ENCODE measurements at regions not wholly inside any gene's neighbourhood (a gene's known extent, or its start where the extent isn't known, plus 50 kb on each side); places are given as distances from the start of the nearest gene placed in this dataset.

DNA sequence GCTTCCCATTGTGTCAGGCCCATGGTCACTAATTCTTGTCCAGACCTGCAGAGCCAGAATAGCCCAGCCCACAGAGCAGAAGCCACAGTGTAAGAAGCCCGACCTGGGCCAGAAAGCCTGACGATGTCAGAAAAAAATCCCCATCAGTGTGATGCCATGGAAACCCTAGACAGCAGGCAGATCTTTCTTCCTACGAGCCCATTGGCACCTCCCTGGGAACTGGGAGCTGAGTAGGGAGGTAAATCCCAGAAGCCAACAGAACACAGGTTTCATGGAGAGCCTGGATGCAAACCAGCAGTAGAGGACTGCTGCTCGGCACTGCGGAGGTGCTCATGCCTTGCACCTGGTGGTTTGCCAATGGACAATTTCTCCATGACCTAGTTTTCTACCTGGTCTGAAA lies 82.2 kb upstream of the SLC22A16 start:
- DNase-seq (ENCODE audit: low spot score), result no peak
- intact Hi-C loops (cut with DNase I), result no loop called here

DNA sequence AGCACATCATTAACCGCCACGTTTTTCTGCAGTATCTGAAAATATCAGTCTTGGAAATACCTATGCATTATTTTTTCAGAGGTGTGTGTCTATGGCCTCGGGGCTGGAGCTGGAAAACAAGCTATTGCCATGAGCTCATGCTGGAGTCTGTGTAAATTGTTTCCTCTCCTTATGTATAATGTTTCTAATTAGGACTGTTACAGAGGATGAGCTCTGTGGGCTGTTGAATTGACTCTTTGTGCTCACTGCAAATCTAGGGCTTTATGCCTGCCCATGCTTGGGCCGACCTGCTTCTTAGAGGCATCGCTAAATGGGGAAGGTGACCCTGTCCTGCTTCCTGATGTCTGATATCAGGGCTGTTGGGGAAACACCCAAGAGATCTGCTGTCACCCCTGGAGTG lies 80.8 kb upstream of the SLC22A16 start:
- no peak for DNase-seq (ENCODE audit: low spot score)
- intact Hi-C loops (cut with DNase I), result no loop called here

DNA sequence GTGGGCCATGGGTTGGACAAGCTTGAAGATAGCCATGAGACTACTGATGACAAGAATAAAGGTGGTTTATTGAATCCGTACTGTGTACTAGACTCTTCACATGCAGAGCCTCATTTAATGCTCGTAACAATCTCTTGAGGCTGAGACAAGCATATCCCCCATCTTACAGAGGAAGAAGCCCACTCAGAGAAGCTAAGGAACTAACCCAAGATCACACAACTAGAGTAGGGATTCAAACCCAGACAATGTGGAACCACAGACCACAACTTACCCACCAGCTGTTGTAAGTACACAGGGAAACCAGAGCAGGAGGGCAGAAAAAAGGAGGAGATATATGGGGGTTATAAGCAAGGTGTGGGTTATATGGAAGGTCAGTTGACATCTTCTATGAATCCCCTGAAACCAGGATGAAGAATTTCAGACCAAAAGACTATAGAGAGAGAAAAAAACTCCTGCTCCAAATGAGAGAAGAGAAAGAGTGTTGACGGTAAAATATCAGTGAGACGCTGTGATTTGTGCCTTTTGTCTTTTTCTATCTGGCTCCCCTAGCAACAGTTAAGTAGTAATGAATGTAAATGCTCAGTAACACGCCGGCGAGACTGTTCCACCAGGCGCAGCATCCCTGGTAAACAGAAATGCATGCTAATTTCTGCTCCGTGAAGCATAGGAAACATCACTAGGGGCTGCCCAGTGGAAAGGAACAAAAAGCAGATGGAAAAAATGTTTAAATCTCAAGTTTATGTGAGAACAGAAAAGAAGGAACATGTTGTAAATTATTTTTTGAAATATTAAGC lies 80.1 kb upstream of the SLC22A16 start:
- intact Hi-C loops (cut with DNase I), result no loop called here
- DNase-seq (ENCODE audit: low spot score), result no peak

DNA sequence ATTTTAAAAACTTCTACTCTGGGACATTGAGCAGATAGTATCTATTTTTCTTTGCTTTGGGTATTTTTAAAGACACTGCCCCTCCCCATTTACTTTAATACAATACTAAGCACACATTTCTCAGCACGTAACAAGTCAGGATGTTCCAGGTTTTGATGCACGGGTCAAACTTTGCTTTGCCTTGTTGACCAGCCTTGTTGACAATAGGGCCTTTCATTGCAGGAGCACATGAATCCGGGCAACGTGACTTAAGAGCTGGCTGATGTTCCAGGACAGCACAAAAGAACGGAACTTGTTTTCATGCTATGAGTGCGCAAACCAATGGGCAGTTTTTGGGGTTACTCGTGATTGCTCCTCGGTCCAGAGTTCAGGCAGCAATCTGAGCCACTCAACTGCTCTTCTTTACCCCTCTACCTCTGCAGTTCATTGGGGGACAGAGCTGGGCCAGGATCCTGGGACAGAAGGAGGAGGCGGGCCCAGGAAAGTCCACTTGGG lies 78.6 kb upstream of the SLC22A16 start:
- no peak for DNase-seq (ENCODE audit: low spot score)
- intact Hi-C loops (cut with DNase I), result no loop called here

DNA sequence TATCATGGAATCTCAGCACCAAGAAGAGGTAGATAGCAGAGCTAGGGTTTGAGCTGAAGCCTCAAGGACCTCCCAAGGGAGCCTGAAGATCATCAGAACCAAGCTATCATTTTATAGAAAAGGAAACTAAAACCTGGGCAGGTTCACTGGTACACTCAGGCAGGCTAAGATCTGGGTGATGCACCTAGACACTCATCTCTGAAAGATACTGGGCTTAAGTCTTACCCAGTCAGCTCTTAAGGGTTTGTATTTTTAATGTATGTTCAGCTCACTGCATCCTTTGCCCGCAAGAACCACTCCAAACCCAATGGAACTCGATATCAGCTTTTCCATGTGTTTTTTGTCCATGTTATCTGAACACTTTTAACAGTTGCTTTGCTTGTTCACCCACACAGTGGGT lies 78.0 kb upstream of the SLC22A16 start:
- intact Hi-C loops (cut with DNase I), result no loop called here
- no peak for DNase-seq (ENCODE audit: low spot score)

DNA sequence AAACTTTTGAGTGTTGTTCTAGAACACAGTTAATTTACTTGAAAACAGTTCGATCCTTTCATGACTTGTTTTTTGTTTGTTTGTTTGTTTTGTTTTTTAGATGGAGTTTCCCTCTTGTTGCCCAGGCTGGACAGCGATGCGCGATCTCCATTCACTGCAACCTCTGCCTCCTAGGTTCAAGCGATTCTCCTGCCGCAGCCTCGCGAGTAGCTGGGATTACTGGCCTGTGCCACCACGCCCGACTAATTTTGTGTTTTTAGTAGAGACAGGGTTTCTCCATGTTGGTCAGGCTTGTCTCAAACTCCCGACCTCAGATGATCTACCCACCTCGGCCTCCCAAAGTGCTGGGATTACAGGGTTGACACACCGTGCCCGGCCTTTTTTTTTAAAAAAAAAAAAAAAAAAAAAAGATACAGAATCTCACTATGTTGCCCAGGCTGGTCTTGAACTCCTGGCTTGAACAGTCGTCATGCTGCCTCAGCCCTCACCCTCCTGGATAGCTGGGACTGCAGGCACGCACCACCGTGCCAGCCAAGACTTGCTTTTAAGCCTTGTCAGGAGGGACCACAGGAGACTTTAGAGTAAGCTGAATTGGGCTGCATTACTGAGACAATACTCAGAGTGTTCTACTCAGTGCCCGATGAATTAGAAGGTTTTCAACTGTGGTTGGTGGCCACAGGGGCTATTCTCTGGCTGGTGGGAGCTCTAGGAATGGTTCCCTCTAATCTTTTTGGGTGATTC lies 76.7 kb upstream of the SLC22A16 start:
- intact Hi-C loops (cut with DNase I), result no loop called here
- no peak for DNase-seq (ENCODE audit: low spot score)

DNA sequence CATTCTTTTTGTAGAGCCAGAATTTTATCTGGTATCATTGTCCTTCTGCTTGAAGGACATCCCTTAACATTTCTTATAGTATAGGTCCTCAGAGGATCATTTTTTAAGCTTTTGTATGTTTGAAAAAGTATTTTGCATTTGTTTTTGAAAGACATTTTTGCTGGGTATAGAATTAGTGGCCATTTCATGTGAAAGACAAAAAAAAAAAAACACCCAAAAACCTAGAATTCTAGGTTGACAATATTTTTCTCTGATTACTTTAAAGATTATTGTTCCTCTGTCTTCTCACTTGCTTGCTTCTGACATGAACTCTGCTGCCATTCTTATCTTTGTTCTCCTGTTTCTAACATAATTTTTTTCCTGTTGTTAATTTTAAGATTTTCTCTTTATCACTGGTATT lies 75.7 kb upstream of the SLC22A16 start:
- no peak for DNase-seq (ENCODE audit: low spot score)
- intact Hi-C loops (cut with DNase I), result no loop called here

DNA sequence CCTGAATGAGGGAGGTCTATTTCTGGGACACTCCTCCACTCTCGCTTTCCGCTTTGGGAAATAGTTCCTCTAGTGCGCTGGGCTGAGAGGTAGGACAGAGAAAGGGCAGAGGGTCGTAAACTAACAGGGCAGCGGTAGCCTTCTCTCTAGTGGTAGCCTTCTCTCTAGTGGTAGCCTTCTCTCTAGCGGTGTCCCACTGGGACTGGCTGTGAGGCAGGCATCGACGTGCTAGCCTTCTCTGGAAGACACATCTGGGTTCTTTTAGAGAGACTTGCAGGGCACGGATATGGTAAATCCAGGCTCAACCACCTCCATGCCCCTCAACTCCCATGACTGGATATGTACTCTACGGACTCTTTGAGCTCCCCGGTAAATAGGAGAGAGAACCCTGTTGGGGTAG lies 74.7 kb upstream of the SLC22A16 start:
- DNase-seq (ENCODE audit: low spot score), result no peak
- intact Hi-C loops (cut with DNase I), result no loop called here

DNA sequence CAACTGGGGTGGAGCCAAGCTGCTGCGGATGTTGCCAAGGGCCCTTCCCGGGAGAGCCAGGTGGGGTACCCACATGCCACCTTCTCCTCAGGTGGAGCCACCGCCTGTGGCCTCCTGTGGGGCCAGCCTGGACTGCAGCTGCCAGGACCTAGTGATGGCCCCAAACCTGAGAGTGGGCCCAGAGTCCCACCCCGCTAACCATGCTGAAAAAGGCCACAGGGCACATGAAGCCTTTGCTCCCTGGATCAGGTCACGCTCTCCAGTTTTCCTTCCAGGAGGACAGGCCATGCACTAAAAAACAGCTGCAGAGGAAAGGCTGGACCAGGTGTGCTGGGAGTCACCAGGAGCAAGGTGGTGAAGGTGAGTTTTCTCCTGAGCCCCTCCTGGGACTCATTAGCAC lies 73.9 kb upstream of the SLC22A16 start:
- intact Hi-C loops (cut with DNase I), result no loop called here
- DNase-seq (ENCODE audit: low spot score), result no peak

DNA sequence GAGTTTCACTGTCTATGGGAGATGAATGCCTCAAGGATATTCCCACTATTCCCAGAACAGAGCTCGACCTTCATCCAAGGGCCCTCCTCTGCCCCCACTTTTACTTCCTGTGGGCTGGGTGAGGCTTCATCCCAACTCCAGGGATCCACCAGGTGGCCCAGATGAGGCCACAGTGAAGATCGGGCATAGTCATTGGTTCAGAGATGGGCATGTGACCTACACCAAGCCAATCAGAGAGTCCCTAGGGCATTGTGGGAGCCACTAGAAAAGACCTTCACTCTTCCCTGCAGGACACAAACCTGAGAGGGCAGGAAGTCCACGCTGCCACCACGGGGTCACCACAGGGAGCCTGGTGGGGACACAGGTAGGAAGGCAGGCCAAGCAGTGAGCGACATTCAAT lies 72.9 kb upstream of the SLC22A16 start:
- no peak for DNase-seq (ENCODE audit: low spot score)
- intact Hi-C loops (cut with DNase I), result no loop called here

DNA sequence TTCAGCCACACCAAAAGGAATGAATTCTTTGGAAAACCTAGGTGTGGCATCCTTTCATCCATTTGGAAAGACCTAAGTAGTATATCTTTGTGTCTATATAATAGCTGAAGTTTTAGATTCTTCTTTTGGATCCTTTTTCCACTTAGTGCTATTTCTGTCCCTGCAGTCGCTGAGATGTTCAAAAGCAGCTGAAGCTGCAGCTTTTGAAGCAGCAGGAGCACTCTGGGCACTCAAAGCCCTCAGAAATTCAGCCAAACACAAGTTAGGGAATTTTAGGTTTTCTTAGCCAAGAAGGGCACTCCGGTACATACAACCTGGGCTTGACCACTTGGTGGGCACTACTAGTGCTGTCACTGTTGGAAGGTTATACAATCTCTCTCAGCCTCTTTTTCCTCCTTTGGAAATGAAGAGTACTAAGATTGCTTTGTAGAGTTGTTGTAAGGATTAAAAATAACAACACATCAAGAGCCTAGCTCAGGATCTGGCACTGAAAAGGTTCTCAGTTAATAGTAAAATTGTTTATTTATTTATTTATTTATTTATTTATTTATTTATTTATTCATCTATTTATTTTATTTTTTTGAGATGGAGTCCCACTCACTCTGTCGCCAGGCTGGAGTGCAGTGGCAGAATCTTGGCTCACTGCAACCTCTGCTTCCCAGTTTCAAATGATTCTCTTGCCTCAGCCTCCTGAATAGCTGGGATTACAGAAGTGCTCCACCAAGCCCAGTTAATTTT lies 71.9 kb upstream of the SLC22A16 start:
- no peak for DNase-seq (ENCODE audit: low spot score)
- intact Hi-C loops (cut with DNase I), result no loop called here

DNA sequence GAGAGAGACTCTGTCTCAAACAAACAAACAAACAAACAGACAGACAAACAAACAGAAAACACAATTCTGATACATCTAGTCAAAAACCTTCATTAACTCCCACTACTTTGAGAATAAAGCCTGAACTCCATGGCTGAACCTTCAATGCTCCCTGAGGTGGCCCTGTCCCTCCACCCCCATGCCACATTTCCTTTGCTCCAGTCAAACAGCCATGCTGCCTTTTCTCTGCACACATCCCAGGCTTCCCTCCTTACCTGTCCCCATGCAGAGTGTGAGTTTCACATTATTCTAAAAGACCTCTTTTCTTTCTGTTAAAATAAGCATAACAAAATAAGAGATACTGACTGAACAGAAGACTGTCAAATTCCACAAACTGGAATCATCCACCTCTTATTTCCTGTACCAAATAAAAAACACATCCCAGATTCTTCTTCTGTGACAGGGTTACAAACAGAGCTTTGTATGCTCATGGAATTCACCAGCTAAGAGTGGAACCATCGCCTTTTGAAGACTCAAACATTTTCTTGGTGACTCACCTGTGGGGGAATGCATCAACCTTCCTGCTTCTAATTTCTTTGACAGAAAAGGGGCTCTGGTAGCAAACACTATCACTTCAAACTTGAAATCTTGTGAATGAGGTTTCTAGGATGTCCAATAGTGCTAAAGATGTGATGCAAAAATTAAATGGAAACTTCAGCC lies 71.0 kb upstream of the SLC22A16 start:
- intact Hi-C loops (cut with DNase I), result no loop called here
- DNase-seq (ENCODE audit: low spot score), result no peak

DNA sequence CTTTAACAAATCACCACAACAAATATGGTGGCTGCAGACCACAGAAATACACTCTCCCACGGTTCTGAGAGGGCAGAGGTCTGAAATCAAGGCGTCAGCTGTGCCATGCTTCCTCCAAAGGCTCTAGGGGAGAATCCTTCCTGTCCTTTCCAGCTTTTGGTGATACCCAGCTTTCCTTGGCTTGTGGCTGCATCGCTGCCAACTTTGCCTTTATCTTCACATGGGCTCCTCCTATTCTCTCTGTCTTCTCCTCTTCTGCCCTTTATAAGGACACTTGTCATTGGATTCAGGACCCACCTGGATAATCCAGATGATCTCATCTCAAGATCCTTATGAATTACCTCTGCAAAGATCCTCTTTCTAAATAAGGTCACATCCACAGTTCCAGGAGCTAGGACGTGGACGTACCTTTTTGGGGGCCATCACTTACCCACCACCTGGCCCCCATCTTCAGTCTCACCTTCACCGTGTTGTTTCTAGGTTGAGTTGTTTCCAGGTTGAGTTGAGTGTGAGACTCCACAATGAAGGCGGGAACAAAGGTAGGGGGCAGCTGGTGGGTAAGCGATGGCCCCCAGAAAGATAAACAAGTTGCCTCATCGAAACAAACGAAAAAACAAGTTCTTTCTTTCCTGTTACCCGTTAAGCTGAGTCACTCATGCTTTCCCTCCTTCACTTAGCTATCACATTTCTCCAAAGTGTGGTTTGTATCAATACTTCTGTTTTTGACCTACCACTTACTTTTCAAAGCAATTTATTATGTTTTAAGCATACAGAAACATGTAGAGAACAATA lies 68.9 kb upstream of the SLC22A16 start:
- intact Hi-C loops (cut with DNase I), result no loop called here
- no peak for DNase-seq (ENCODE audit: low spot score)

DNA sequence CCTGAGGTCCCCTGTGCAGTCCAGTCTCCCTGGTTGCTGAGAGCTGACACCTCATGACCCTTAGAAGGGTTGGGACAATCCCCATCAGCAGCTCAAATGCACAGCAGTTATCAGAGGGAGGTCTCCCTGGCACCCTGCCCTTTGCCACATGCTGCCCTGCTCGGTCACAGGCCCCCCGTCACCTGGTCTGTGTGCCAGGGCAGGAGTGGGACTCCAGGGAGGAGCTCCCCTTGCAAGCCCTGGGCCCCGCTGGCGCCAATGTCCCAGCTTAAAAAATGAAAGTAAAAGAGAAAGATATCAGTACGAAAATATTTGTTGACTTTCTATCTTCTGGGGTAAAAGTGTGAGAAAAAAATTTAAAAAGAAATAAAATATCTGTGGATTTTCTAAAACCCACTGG lies 68.1 kb upstream of the SLC22A16 start:
- intact Hi-C loops (cut with DNase I), result loop anchor here (5.0 kb wide), 2 partner anchors 138 to 333 kb away; no protein-coding TSS in a partner anchor
- DNase-seq (ENCODE audit: low spot score), result no peak

DNA sequence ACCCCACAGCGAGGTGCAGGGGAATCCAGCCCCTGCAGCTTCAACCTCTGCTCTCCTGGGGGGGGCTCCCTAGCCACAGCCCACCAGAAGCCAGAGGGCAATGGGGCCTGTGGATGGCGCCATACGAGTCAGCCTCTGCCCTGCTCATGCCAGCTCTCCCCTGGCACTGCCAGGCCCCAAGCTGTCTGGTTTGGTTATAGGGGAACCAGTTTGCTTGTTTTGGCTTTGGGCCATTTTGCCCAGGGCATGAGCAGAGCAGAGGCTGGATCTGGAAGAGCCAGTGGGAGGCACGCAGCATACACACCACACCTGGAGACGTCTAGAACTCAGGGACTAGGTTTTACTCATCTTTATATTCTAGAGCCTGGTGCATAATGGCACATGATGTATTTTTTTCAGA lies 66.7 kb upstream of the SLC22A16 start:
- no peak for DNase-seq (ENCODE audit: low spot score)
- intact Hi-C loops (cut with DNase I), result loop anchor here (5.0 kb wide), 2 partner anchors 139 to 334 kb away; no protein-coding TSS in a partner anchor

DNA sequence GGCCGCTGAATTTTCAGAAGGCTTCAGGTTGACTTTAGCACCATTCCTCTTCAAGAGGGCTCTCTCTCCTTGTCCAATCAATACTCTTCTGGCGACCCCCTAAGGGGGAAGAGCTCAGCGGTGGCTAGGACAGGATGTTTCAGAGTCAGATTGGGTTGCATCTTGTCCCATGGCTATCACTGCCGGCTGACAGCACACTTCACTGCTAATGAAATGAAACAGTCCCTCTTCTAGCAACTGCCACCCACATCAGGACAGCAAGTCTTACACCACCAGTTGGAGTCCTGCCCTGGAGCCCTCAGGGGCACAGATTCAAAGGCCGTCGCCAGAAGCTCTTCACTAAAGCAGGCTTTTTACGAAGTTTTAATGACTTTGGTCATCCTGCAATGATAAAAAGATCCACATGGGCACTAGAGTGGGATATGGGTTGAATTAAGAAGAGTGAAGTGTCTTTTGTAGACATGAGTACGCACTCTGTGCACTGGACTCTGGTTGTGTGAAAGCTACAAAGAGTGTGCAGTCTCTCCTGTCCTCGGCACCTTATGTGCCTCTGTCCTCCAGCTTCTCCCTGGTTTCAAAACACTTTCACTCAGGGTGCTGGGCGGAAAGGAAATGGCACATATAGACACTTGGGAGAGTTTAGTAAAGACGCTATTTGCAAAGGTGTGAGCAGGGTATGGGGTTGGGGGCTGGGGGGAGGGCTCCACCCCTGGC lies 66.1 kb upstream of the SLC22A16 start:
- peak; percentile 84 for DNase-seq (ENCODE audit: low spot score)
- intact Hi-C loops (cut with DNase I), result loop anchor here (5.0 kb wide), 2 partner anchors 140 to 335 kb away; no protein-coding TSS in a partner anchor

DNA sequence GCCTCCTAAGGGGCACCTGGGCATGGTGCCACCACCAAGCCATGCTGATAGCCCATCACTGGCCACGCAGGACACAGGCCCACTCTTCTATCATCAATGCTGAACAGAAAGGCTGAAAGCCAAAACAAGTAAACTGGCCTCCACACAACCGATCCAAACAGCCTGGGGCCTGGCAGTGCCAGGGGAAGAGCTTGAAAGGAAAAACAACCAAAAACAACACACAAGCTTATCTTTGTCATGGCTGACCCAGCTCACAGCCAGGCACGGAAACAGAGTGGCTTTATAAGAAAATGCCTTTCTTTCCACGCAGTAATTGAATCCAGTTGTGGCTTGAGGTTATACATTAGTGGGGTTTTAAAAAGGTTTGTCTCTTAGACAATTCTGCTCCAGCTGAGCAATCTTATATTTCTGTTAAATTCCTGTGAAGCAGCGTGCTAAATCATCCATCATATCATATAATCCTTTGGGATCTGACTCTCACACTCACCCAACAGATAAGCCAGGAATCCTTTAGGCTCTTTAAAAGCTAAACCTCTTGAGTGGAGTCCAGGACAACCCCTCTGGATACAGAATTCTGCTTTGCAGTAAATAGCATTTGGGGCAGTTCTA lies 65.4 kb upstream of the SLC22A16 start:
- intact Hi-C loops (cut with DNase I), result loop anchor here (5.0 kb wide), 2 partner anchors 140 to 335 kb away; no protein-coding TSS in a partner anchor
- no peak for DNase-seq (ENCODE audit: low spot score)

Data from cardiac septum (tissue), 1 donor.